Midbrain (tissue), 1 donor: ENCODE measurements at regions not wholly inside any gene's neighbourhood (a gene's known extent, or its start where the extent isn't known, plus 50 kb on each side); places are given as distances from the start of the nearest gene placed in this dataset.

Source experiments
- DNase-seq: peaks from one replicate; lab custom pipeline; 2025; lab: John Stamatoyannopoulos, UW

DNA sequence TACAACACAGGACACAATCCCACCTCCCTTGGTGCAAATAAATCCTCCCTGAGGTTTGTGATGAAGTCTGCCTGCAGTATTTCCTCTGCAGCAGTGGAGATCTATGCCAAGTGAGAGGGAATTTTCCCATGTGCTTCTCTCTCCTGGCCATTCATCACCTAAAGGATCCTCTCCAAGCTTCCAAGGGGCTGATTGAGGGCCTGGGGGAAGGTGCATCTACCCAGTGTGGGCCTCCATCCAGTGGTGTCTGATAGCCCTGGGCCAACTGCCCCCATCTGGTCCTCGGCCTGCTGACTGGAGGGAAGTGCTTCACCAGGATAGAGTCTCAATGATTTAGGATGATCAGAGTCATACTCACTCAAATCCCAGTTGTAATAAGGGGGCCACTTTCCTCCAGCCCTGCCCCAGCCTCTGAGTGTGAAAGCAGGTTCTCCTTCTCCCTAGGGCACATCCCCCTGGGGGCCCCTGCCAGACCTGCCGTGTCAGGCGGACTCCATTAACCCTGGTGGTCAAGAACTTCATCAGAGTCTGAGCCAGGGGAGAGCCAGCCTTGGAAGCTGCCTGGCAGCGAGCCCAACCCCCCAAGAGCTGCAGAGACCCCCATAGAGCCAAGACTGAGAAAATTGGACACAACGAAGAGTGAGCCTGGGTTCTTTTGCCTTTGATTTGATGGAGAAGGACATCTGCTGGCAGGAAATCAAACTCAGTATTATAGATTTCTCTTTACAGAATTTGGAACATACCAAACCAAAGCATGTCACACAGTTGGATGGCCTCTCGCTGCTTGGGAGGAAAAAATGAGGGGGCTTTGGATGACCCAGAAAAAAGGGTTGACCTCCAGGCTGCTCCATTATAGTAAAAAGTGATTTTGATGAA lies 509.6 kb downstream of the CMPK2 start:
- DNase-seq = no peak

DNA sequence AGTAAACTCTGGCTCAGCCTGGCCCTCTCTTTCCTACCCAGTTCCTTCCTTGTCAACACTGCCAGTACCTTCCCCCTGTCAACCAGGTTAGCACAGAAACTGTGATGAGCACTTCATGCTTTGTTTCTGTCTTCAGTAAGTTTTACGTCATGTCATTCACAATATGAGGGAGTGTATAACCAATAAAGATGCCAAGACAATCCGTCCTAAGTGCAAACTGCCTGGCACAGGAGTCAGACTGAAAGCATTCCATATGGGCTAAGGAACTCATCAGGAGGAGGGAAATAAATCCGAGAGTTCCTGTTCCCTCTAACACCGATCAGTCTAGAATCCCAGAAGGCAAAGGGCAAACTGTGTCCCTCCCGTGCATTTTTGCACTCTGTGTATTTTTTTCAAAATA lies 507.2 kb downstream of the CMPK2 start:
- DNase-seq = no peak

- no peak for DNase-seq
Measured at GRCh38 chr2:6358985-6359384, 506.7 kb downstream of the CMPK2 start.

GRCh38 chr2:6359964-6360363 lies 505.7 kb downstream of the CMPK2 start:
- DNase-seq = no peak

DNA sequence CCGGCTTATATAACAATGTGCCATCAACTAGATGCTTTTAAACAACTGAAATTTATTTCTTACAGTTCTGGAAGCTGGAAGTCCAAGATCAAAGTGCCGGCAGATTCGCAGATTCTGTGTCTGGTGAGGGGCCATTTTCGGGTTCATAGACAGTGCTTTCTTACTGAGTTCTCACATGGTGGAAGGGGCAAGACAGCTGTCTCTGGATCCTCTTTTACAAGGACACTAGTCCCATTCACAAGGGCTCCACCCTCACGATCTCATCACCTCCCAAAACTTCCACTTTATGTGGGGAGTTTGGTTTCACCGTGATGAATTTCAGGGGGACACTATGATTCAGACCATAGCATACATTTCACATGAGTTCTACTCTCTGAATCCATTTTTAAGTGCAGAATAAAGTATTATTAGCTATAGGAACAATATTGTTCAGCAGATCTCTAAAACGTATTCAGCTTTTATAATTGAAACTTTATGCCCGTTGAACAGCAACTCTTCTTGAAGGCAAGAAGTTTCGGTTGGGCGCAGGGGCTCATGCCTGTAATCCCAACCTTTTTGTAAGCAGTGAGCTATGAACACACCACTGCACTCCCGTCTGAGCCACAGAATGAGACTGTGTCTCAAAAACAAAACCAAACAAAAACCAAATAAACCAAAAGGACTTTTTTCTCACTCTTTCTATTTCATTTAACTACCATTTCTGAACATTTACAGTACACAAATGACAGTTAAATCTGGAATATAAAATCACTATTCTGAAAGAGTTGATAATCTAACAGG lies 502.8 kb downstream of the CMPK2 start:
- DNase-seq = no peak

- no peak for DNase-seq
Measured at GRCh38 chr2:6368281-6368680, 497.4 kb downstream of the CMPK2 start.

- DNase-seq = no peak
Measured at GRCh38 chr2:6369266-6369665, 496.4 kb downstream of the CMPK2 start.

DNA sequence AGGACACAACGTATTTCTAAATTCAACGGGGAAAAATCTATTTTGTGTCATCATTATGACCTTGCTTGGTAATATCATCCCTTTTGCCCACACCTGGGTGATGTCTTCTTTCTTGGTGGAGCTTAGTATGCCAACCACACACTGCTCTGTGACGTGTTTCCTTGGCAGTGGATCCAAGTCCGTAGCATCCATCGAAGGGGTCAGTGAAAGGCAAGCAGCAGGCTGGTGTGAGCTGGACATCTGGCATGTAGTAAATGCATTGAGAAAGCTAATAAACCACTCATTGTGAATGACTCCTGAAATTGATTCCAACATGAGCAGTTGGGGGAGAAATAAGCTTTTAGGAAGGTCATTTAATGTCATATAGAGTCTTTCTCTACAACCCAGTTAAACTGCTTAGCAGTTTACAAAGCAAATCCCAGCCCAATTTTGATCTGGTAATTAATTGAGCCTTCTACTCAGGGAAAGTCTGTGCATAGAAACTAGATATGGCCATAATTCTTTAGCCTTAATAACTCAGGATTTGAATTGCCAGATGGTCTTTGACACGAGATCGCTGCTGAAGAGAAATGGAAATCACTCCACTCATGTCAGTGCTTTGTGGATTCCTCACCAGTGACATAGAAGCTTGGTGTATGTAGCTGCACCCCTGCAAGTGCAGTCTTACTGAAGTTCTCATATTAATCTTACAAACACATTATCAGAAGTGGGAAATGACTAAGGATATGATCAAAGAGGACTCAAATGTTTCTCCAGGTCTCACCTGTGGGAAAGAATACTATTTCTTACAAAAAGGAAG lies 494.8 kb downstream of the CMPK2 start:
- no peak for DNase-seq

GRCh38 chr2:6372317-6372901 lies 493.3 kb downstream of the CMPK2 start:
- DNase-seq = no peak

GRCh38 chr2:6381326-6381725 lies 484.4 kb downstream of the CMPK2 start:
- DNase-seq = no peak

DNA sequence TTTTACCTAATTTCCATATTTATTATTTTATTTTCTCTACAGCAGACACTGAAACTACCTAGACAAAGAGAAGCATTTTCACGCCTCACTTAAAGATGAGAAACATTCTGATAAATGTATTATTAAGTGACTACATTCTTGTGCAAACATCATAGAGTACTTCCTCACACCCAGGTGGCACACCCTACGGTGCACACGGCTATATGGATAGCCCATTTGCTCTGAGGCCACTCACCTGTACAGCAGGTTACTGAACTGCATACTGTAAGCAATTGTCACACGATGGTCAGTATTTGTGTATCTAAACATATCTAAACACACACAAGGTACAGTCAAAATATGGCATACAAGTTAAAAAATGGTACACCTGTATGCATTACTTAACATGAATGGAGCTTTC lies 481.4 kb downstream of the CMPK2 start:
- no peak for DNase-seq

- no peak for DNase-seq
Measured at GRCh38 chr2:6392354-6392753, 473.4 kb downstream of the CMPK2 start.

DNA sequence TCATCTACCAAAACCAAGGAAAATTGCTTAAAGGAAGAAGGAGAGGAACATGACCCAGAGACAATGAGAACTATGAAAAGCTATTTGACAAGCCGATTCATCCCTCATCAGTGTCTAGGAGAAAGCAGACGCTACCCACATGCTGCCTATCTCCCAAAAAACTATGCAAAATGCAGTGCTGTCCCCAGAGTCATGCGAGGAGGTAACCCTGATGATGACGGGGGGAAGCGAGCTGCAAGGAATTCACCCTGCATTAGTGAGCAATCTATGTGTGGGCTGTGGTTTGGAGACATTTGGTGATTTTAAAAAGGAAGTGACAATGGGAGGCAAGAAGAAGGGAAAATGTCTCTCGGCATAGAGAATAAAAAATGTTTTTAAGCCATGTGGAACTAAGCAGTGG lies 472.7 kb downstream of the CMPK2 start:
- DNase-seq = no peak

- DNase-seq = no peak
Measured at GRCh38 chr2:6393819-6394218, 471.9 kb downstream of the CMPK2 start.

DNA sequence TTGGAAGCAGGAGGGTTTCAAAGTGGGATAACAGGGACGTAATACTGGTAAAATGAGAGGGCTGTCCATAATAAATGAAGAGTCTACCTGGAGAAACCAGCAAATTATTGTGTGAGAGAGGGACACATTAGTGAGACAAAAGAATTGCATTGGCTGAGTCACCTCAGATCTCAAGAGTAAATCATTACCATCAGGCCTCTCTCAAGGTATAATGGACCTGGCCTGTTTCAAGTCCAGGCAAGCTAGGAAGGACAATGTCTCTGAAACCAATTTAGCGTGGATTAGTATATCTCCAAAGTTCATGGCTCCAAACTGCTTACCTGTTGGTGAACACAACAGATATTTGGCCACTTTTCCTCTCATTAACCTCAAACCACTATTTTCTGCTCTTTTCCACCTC lies 471.4 kb downstream of the CMPK2 start:
- DNase-seq = no peak

DNA sequence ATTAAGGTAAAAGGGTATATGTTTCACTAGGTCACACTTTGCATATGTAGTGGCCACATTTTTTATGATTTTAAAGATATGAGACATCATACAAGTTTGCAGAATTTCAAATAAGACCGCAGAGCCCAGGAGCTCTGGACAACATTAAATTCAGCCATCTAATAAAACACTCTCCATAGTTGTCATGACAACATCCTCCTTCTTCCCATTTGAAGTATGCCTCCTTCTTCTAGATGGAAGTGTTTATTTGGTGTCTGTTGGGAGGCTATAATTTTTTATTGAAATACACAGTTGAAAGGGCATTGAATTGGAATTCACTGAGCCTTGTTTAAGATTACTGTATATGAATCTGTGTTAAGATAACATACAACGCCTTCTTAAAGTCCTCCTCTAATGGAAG lies 467.3 kb downstream of the CMPK2 start:
- DNase-seq = no peak

DNA sequence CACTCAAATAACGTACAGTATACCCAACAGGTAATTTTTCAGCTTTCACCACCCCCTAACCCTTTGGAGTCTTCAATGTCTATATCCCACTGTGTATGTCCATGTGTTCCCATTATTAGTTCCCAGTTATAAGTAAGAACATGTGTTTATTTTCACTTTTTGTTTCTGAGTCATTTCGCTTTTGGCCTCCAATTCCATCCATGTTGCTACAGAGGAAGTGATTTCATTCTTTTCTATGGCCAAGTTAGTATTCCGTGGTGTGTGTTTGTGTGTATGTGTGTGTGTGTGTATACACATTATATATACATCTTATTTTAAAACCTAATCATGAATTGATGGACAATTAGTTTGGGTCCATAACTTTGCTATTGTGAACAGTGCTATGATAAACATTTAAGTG lies 464.4 kb downstream of the CMPK2 start:
- no peak for DNase-seq

GRCh38 chr2:6408057-6408456 lies 457.6 kb downstream of the CMPK2 start:
- DNase-seq = no peak

- DNase-seq = no peak
Measured at GRCh38 chr2:6410313-6410712, 455.4 kb downstream of the CMPK2 start.

- no peak for DNase-seq
Measured at GRCh38 chr2:6412533-6413091, 453.1 kb downstream of the CMPK2 start.

- no peak for DNase-seq
Measured at GRCh38 chr2:6417050-6417449, 448.7 kb downstream of the CMPK2 start.

DNA sequence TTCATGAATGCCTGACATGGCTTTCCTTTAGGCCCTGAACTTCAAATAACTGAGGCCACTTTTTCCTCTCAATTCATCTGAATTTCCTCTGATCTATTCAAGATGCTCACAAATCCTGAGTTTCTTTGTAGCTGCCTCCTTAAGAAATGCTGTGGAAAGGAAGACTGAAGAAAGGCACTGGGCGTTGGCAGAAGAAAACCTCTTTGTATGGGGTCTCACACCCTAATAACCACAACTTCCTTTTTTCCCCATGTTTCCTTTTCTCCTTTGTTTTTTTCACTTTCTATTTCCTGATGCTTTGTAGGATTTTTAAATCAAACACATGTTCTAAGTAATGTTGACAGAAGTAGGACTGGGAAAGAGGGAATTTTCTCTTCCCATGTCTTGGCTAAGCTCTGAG lies 447.4 kb downstream of the CMPK2 start:
- DNase-seq = no peak
